ENCODE measurements at regions not wholly inside any gene's neighbourhood (a gene's known extent, or its start where the extent isn't known, plus 50 kb on each side); places are given as distances from the start of the nearest gene placed in this dataset.

DNA sequence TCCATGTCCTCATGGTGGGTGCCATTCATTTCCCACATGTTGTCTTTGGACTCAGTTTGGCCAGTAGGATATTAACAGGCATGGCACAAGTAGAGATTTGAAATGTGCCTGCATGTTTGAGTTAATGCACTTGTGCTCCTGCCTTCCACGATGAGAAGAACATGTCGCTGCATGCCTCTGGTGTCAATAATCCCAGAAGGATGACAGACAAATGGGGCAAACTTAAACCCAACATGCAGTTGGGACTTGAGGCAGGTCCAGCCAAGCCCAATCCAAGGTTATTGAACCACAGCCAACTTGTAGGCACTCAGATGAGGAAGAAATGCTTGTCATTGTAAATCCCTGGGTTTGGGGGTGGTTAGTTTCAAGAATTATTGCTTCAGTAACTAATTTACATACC lies 174.6 kb downstream of the TRIM33 start:
- TF ChIP-seq CTCF (IDR thresholded peaks at IDR 0.05) = no peak
- no peak for TF ChIP-seq POLR2A (IDR thresholded peaks at IDR 0.05)
- TF ChIP-seq POLR2AphosphoS5 (IDR thresholded peaks at IDR 0.05) = no peak
- no peak for TF ChIP-seq EP300 (IDR thresholded peaks at IDR 0.05; ENCODE audit: low read depth)

Measured in transverse colon (tissue), 4 donors.